PC-3 (cell line): ENCODE measurements at regions not wholly inside any gene's neighbourhood (a gene's known extent, or its start where the extent isn't known, plus 50 kb on each side); places are given as distances from the start of the nearest gene placed in this dataset.

ENCODE experiments used
- ATAC-seq: fragments of 200-7000 bp; cut with Tn5 transposase; 2 replicates; pipeline ENCODE4 v1.9.1; 2020; ENCODE audit warnings: mild to moderate bottlenecking, moderate library complexity
- BruUV-seq: library from RNA; stranded (reverse); fragments of 400-500 nt; replicated peaks from 2 replicates; lab custom pipeline; 2021; lab: Mats Ljungman, UMichigan
- CTCF ChIA-PET: fragments of 300-600 bp; sonication (Branson Sonifier 250); formaldehyde crosslinking; loops from one replicate; lab custom pipeline; 2022; ENCODE audit warnings: antibody characterized with exemption; lab: Charles Lee
- POLR2A ChIA-PET: fragments of 300-600 bp; sonication (Branson Sonifier 250); formaldehyde crosslinking; loops from one replicate; lab custom pipeline; 2022; ENCODE audit warnings: antibody characterized with exemption; ENCODE audit not compliant: unreplicated experiment; lab: Charles Lee
- DNase-seq: peaks from one replicate; pipeline ENCODE4 v3.0.0-alpha.2; 2015
- H2AFZ ChIP-seq: fragments of 300-600 bp; sonication (generic); 2 replicates; pipeline ENCODE4 v1.6.0; 2016; ENCODE audit warnings: antibody characterized with exemption, low read length
- H3F3A ChIP-seq: fragments of 300-600 bp; sonication (generic); one replicate; pipeline ENCODE4 v1.6.0; 2017; ENCODE audit warnings: antibody characterized with exemption, low read length, control low read depth, mild to moderate bottlenecking; ENCODE audit not compliant: unreplicated experiment
- H3K27ac ChIP-seq: fragments of 300-600 bp; sonication (generic); 2 replicates; pipeline ENCODE4 v1.5.1; 2016; ENCODE audit warnings: mild to moderate bottlenecking, low read length
- H3K27me3 ChIP-seq: fragments of 300-600 bp; sonication (generic); 2 replicates; pipeline ENCODE4 v1.6.1; 2016; ENCODE audit warnings: low read length, mixed read lengths
- H3K36me3 ChIP-seq: fragments of 300-600 bp; sonication (generic); 2 replicates; pipeline ENCODE4 v1.6.1; 2016; ENCODE audit warnings: low read depth, mixed run types, low read length, mixed read lengths
- H3K4me1 ChIP-seq: fragments of 300-600 bp; sonication (generic); 2 replicates; pipeline ENCODE4 v1.5.1; 2016; ENCODE audit warnings: low read length; ENCODE audit not compliant: insufficient read depth
- H3K4me2 ChIP-seq: fragments of 300-600 bp; sonication (generic); 2 replicates; pipeline ENCODE4 v1.6.0; 2016; ENCODE audit warnings: low read length
- H3K4me3 ChIP-seq: fragments of 300-600 bp; sonication (generic); 2 replicates; pipeline ENCODE4 v1.5.1; 2016; ENCODE audit warnings: mild to moderate bottlenecking, low read length, mixed read lengths
- H3K79me2 ChIP-seq: fragments of 300-600 bp; sonication (generic); 2 replicates; pipeline ENCODE4 v1.6.1; 2017; ENCODE audit warnings: low read length, mixed read lengths
- H3K9ac ChIP-seq: fragments of 300-600 bp; sonication (generic); 2 replicates; pipeline ENCODE4 v1.6.0; 2016; ENCODE audit warnings: mild to moderate bottlenecking, low read length
- H3K9me2 ChIP-seq: fragments of 300-600 bp; sonication (generic); replicated peaks from 2 replicates; pipeline ENCODE4 v1.6.1; 2016; ENCODE audit warnings: mixed run types, low read length, mixed read lengths
- H3K9me3 ChIP-seq: fragments of 300-600 bp; sonication (generic); 2 replicates; pipeline ENCODE4 v1.6.1; 2016; ENCODE audit warnings: low read length, mixed read lengths
- H4K20me1 ChIP-seq: fragments of 300-600 bp; sonication (generic); 2 replicates; pipeline ENCODE4 v1.6.1; 2016; ENCODE audit warnings: low read length, mixed read lengths
- EZH2 ChIP-seq: fragments of 300-600 bp; sonication (generic); IDR thresholded peaks from one replicate; pipeline ENCODE4 v1.6.1; 2017; ENCODE audit warnings: antibody characterized with exemption, mild to moderate bottlenecking, low read length; ENCODE audit not compliant: unreplicated experiment
- EZH2phosphoT487 ChIP-seq: fragments of 300-600 bp; sonication (generic); IDR thresholded peaks from 2 replicates; pipeline ENCODE4 v1.6.1; 2018; ENCODE audit warnings: mild to moderate bottlenecking, antibody characterized with exemption, low read length, borderline replicate concordance
- intact Hi-C: fragments of 100-400 bp; cut with micrococcal nuclease; formaldehyde crosslinking; loops from 2 replicates; pipeline ENCODE4 v1.9.0; 2023
- TF ChIP-seq, protein P1 (sequence below): fragments of 300-600 bp; sonication (generic); conservative IDR thresholded peaks from 2 replicates; pipeline ENCODE4 v1.5.1; 2017; ENCODE audit warnings: antibody characterized with exemption, low read depth, mild to moderate bottlenecking, low read length

DNA sequence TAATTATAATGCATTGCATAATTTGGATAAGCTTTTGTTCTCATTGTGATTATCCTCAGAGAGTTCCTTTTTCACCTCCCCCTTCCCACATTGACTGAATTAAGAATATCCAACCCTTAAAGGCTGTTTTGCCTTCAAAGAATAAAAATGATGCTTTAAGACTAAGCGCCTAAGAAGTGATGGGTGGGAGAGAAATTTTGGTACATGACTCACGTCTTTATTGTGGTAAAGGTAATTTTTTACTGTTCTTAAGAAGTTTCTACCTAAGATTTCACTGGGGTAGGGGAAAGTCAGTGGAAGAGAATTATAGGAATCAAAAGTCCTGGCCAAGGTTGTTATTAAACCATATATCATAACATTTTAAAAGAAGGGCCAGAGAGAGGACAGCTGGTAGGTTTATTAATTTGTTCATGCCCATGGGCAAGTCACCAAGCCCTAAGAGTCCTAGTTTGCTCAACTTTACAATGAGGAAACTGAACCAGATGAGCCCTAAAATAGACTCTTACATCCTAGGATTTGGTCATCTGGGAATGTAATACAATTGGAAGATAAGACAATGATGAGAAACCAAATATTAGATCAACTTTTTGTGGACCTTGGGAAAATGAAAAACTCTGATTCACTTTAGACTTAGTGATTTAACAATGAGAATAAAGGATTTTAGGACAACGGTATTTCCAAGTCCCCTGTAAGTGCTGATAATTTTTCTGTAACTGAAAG is 101.1 kb upstream of the RASGRP1 start:
- ChIA-PET CTCF (no interaction called here), POLR2A (no interaction called here)
- no peak overlapping the region for H3K4me3 ChIP-seq
- intact Hi-C loops, result no loop called here
- H3K36me3 ChIP-seq, result no peaks in the 10 kb centered on the region
- peaks cover 54% of the 10 kb centered on the region for H3K27me3 ChIP-seq
- no peak overlapping the region for H3K9ac ChIP-seq
- H4K20me1 ChIP-seq, result no peaks in the 10 kb centered on the region
- no peak overlapping the region for H3K4me2 ChIP-seq
- H3K27ac ChIP-seq, result no peak overlapping the region
- no peaks in the 10 kb centered on the region for H3K4me1 ChIP-seq
- H3K9me2 ChIP-seq, result no peaks in the 10 kb centered on the region
- no peak overlapping the region for H2AFZ ChIP-seq
- DNase-seq, result no peak
- no TSS peak for BruUV-seq
- no peaks in the 10 kb centered on the region for H3K79me2 ChIP-seq
- no peaks in the 10 kb centered on the region for H3F3A ChIP-seq
- H3K9me3 ChIP-seq, result no peaks in the 10 kb centered on the region
- no peak for TF ChIP-seq EZH2phosphoT487
- TF ChIP-seq EZH2, result no peak
- TF ChIP-seq, protein P1, sequence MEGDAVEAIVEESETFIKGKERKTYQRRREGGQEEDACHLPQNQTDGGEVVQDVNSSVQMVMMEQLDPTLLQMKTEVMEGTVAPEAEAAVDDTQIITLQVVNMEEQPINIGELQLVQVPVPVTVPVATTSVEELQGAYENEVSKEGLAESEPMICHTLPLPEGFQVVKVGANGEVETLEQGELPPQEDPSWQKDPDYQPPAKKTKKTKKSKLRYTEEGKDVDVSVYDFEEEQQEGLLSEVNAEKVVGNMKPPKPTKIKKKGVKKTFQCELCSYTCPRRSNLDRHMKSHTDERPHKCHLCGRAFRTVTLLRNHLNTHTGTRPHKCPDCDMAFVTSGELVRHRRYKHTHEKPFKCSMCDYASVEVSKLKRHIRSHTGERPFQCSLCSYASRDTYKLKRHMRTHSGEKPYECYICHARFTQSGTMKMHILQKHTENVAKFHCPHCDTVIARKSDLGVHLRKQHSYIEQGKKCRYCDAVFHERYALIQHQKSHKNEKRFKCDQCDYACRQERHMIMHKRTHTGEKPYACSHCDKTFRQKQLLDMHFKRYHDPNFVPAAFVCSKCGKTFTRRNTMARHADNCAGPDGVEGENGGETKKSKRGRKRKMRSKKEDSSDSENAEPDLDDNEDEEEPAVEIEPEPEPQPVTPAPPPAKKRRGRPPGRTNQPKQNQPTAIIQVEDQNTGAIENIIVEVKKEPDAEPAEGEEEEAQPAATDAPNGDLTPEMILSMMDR, result no peak
- no peak for ATAC-seq

GRCh38 chr15:38666865-38667510 is 102.4 kb upstream of the RASGRP1 start:
- no peak for ATAC-seq
- H3K9ac ChIP-seq, result no peak overlapping the region
- ChIA-PET CTCF (no interaction called here), POLR2A (no interaction called here)
- no peaks in the 10 kb centered on the region for H3F3A ChIP-seq
- BruUV-seq, result no TSS peak
- peaks cover 54% of the 10 kb centered on the region for H3K27me3 ChIP-seq
- no peak overlapping the region for H3K27ac ChIP-seq
- no peak overlapping the region for H3K4me2 ChIP-seq
- intact Hi-C loops, result no loop called here
- H3K79me2 ChIP-seq, result no peaks in the 10 kb centered on the region
- H4K20me1 ChIP-seq, result no peaks in the 10 kb centered on the region
- H3K9me2 ChIP-seq, result no peaks in the 10 kb centered on the region
- H3K4me3 ChIP-seq, result no peak overlapping the region
- TF ChIP-seq EZH2phosphoT487, result no peak
- TF ChIP-seq, protein P1, result no peak
- no peak for TF ChIP-seq EZH2
- no peaks in the 10 kb centered on the region for H3K36me3 ChIP-seq
- H3K4me1 ChIP-seq, result no peaks in the 10 kb centered on the region
- no peaks in the 10 kb centered on the region for H3K9me3 ChIP-seq
- H2AFZ ChIP-seq, result no peak overlapping the region
- no peak for DNase-seq
